Right lung (tissue), 2 donors: ENCODE measurements at regions not wholly inside any gene's neighbourhood (a gene's known extent, or its start where the extent isn't known, plus 50 kb on each side); places are given as distances from the start of the nearest gene placed in this dataset.

ENCODE experiments used
- DNase-seq, 2 donors: peaks; one replicate each; pipeline ENCODE4 v3.0.0-alpha.2; 2013

- DNase-seq, result peak in 1 of 2 donors; percentile 20
Observed at GRCh38 chr7:42617806-42618457, 293.9 kb downstream of the C7orf25 start.

GRCh38 chr7:42617071-42617765 is 294.7 kb downstream of the C7orf25 start:
- DNase-seq, result peak in 1 of 2 donors; percentile 14

GRCh38 chr7:42614636-42615035 is 297.2 kb downstream of the C7orf25 start:
- DNase-seq, result no peak

GRCh38 chr7:42611961-42612360 is 299.9 kb downstream of the C7orf25 start:
- no peak for DNase-seq

- DNase-seq, result no peak
Observed at GRCh38 chr7:42611289-42611928, 300.5 kb downstream of the C7orf25 start.

GRCh38 chr7:42606193-42606905 is 305.5 kb downstream of the C7orf25 start:
- no peak for DNase-seq

GRCh38 chr7:42605406-42606192 is 306.3 kb downstream of the C7orf25 start:
- no peak for DNase-seq

GRCh38 chr7:42603496-42603895 is 308.4 kb downstream of the C7orf25 start:
- DNase-seq, result no peak

GRCh38 chr7:42597300-42597699 is 314.6 kb downstream of the C7orf25 start:
- DNase-seq, result no peak

GRCh38 chr7:42596737-42597136 is 315.1 kb downstream of the C7orf25 start:
- DNase-seq, result no peak

- DNase-seq, result no peak
Observed at GRCh38 chr7:42593860-42594259, 318.0 kb downstream of the C7orf25 start.

- peak in 1 of 2 donors; percentile 42 for DNase-seq
Observed at GRCh38 chr7:42590771-42591310, 321.0 kb downstream of the C7orf25 start.

GRCh38 chr7:42588876-42589275 is 323.0 kb downstream of the C7orf25 start:
- no peak for DNase-seq

GRCh38 chr7:42587806-42588205 is 324.1 kb downstream of the C7orf25 start:
- no peak for DNase-seq

- no peak for DNase-seq
Observed at GRCh38 chr7:42580061-42580460, 331.8 kb downstream of the C7orf25 start.

- peak in 1 of 2 donors; percentile 38 for DNase-seq
Observed at GRCh38 chr7:42575171-42575570, 336.7 kb downstream of the C7orf25 start.

- DNase-seq, result no peak
Observed at GRCh38 chr7:42574685-42575084, 337.2 kb downstream of the C7orf25 start.

GRCh38 chr7:42573881-42574672 is 337.1 kb upstream of the GLI3 start:
- DNase-seq, result peak; percentile 77 to 81

GRCh38 chr7:42572561-42572960 is 335.6 kb upstream of the GLI3 start:
- no peak for DNase-seq

GRCh38 chr7:42572056-42572455 is 335.0 kb upstream of the GLI3 start:
- no peak for DNase-seq
